NCI-H748 treated with DMSO at 0.1 percent for 48 hours (cell line): ENCODE measurements at regions not wholly inside any gene's neighbourhood (a gene's known extent, or its start where the extent isn't known, plus 50 kb on each side); places are given as distances from the start of the nearest gene placed in this dataset.
"Not testable (repeated sequence)": the region's sequence is repeated elsewhere in the genome, so short reads cannot be mapped to it uniquely, and the experiment has no call there.

Experiments used
- DNase-seq: peaks from one replicate; lab custom pipeline; 2025; lab: John Stamatoyannopoulos, UW

GRCh38 chr16:47855431-47855830 lies 300.4 kb downstream of the ABCC12 start:
- DNase-seq, result no peak

GRCh38 chr16:47854737-47855136 lies 301.1 kb downstream of the ABCC12 start:
- DNase-seq, result no peak

- no peak for DNase-seq
Measured at GRCh38 chr16:47852991-47853390, 302.8 kb downstream of the ABCC12 start.

GRCh38 chr16:47851146-47851545 lies 304.6 kb downstream of the ABCC12 start:
- no peak for DNase-seq

- no peak for DNase-seq
Measured at GRCh38 chr16:47849736-47850135, 306.1 kb downstream of the ABCC12 start.

- no peak for DNase-seq
Measured at GRCh38 chr16:47848421-47849109, 307.2 kb downstream of the ABCC12 start.

GRCh38 chr16:47847220-47847970 lies 308.4 kb downstream of the ABCC12 start:
- DNase-seq, result no peak

GRCh38 chr16:47834485-47835024 lies 321.2 kb downstream of the ABCC12 start:
- DNase-seq, result no peak

GRCh38 chr16:47833771-47834170 lies 322.0 kb downstream of the ABCC12 start:
- DNase-seq, result no peak

GRCh38 chr16:47829850-47830600 lies 325.8 kb downstream of the ABCC12 start:
- DNase-seq, result no peak

- no peak for DNase-seq
Measured at GRCh38 chr16:47826070-47826469, 329.7 kb downstream of the ABCC12 start.

- no peak for DNase-seq
Measured at GRCh38 chr16:47817048-47817447, 338.7 kb downstream of the ABCC12 start.

- no peak for DNase-seq
Measured at GRCh38 chr16:47816511-47816910, 339.3 kb downstream of the ABCC12 start.

- no peak for DNase-seq
Measured at GRCh38 chr16:47815655-47816054, 340.1 kb downstream of the ABCC12 start.

GRCh38 chr16:47811758-47812157 lies 344.0 kb downstream of the ABCC12 start:
- DNase-seq, result not testable (repeated sequence)

- DNase-seq, result no peak
Measured at GRCh38 chr16:47806309-47806847, 345.2 kb downstream of the PHKB start.

- no peak for DNase-seq
Measured at GRCh38 chr16:47787696-47788095, 326.6 kb downstream of the PHKB start.

GRCh38 chr16:47781673-47782072 lies 320.5 kb downstream of the PHKB start:
- DNase-seq, result no peak

GRCh38 chr16:47780213-47780875 lies 319.2 kb downstream of the PHKB start:
- no peak for DNase-seq

- DNase-seq, result no peak
Measured at GRCh38 chr16:47779201-47780016, 318.3 kb downstream of the PHKB start.
